Heart left ventricle (tissue), 16 donors: ENCODE measurements at regions not wholly inside any gene's neighbourhood (a gene's known extent, or its start where the extent isn't known, plus 50 kb on each side); places are given as distances from the start of the nearest gene placed in this dataset.

Experiments used
- ATAC-seq, 4 donors: fragments of 200-7000 bp; cut with Tn5 transposase; one replicate each; pipeline ENCODE4 v1.9.1; 2020 to 2022; ENCODE audit warnings: moderate library complexity in 4 of 4, mild to moderate bottlenecking in 3 of 4, moderate number of reproducible peaks in 1 of 4
- DNase-seq, 5 donors: peaks; one replicate each; pipeline ENCODE4 v3.0.0-alpha.2; 2020
- H3K27ac ChIP-seq, 12 donors: fragments of 200-600 bp; sonication (generic) in 4 of 12; one replicate each; pipeline versions ENCODE4 v1.5.0 to v1.8.0; 2016 to 2022; ENCODE audit warnings: mild to moderate bottlenecking in 2 of 12
- H3K27me3 ChIP-seq, 9 donors: fragments of 200-600 bp; sonication (generic) in 2 of 9; one replicate each; pipeline versions ENCODE4 v1.5.1 to v1.8.0; 2016 to 2022; ENCODE audit warnings: mild to moderate bottlenecking in 3 of 9
- H3K36me3 ChIP-seq, 9 donors: fragments of 200-600 bp; sonication (generic) in 2 of 9; one replicate each; pipeline versions ENCODE4 v1.5.0 to v1.8.0; 2018 to 2022; ENCODE audit warnings: mild to moderate bottlenecking in 2 of 9
- H3K4me1 ChIP-seq, 12 donors: fragments of 200-600 bp; sonication (generic) in 4 of 12; one replicate each; pipeline versions ENCODE4 v1.5.0 to v1.8.0; 2016 to 2022; ENCODE audit warnings: mild to moderate bottlenecking in 3 of 12
- H3K4me3 ChIP-seq, 12 donors: fragments of 200-600 bp; sonication (generic) in 4 of 12; one replicate each; pipeline versions ENCODE4 v1.5.0 to v1.8.0; 2017 to 2022; ENCODE audit warnings: mild to moderate bottlenecking in 9 of 12, moderate library complexity in 4 of 12
- H3K9me3 ChIP-seq, 12 donors: fragments of 200-600 bp; sonication (generic) in 4 of 12; one replicate each; pipeline versions ENCODE4 v1.5.0 to v1.8.0; 2016 to 2022; ENCODE audit warnings: mild to moderate bottlenecking in 1 of 12
- CTCF ChIP-seq, 12 donors: fragments of 200-600 bp; sonication (generic) in 4 of 12; IDR thresholded peaks; one replicate each; pipeline versions ENCODE4 v1.5.0 to v1.8.0; 2018 to 2022; ENCODE audit warnings: antibody characterized with exemption in 12 of 12, mild to moderate bottlenecking in 5 of 12
- POLR2A ChIP-seq, 2 donors: fragments of 450-650 bp; IDR thresholded peaks; one replicate each; pipeline ENCODE4 v1.6.1; 2017; ENCODE audit warnings: antibody characterized with exemption in 2 of 2, mild to moderate bottlenecking in 2 of 2, moderate library complexity in 2 of 2
- WGBS, 4 donors: extraction: QIAGEN DNeasy Blood & Tissue Kit in 2 of 4; methylation state at CpG; one replicate each; pipeline versions ENCODE4 v1.1.5 to v1.1.7; 2013 to 2018; 5-methylcytosine and 5-hydroxymethylcytosine counted together
- intact Hi-C, 10 donors: fragments of 100-400 bp; cut with DNase I; formaldehyde crosslinking; loops; one replicate each; pipeline versions ENCODE4 v1.11.1 to v1.14.2; 2022
- donor health status: ischemic (EF 13 %, LVEDD 7.1; RV severe dilation, severe dysfunction).
- donor health status: healthy with polysubstance abuse.
- donor health status: DM: no; HTN: yes; CAD: no.
- donor health status: DM: no; HTN: no; CAD: no.
- donor health status: ischemic (EF 25% LVEDD 6.9; RV normal size, moderate dysfunction).
- donor health status: ischemic (EF 25% LVEDD 5.7; RV mildly dilated, moderate dysfunction).
- donor health status: healthy.
- donor health status: DM: yes; HTN: yes; CAD: no.
- donor health status: ischemic (EF 35%, LVEDD 5.7; RV mildly dilated, moderate dysfunction).
- donor health status: nonischemic (EF 11% LVEDD 7.7; RV severe dilation, severe dysfunction).
- donor health status: DM: yes; HTN: yes; CAD: no.
- donor health status: PGD.
- donor health status: ischemic (EF 29% LVEDD 5.4; RV normal size, mild dysfunction).
- donor health status: nonischemic (EF 23%, LVEDD 6.1; RV moderate dilation, normal function).

GRCh38 chr13:103184413-103184812 is 118.2 kb upstream of the SLC10A2 start:
- 85 to 93% (median 90%) methylated on average over 2 of the region's 2 CpGs for WGBS, 4 donors
- TF ChIP-seq CTCF (IDR thresholded peaks at IDR 0.05) (no peak), POLR2A (IDR thresholded peaks at IDR 0.05) (no peak)

DNA sequence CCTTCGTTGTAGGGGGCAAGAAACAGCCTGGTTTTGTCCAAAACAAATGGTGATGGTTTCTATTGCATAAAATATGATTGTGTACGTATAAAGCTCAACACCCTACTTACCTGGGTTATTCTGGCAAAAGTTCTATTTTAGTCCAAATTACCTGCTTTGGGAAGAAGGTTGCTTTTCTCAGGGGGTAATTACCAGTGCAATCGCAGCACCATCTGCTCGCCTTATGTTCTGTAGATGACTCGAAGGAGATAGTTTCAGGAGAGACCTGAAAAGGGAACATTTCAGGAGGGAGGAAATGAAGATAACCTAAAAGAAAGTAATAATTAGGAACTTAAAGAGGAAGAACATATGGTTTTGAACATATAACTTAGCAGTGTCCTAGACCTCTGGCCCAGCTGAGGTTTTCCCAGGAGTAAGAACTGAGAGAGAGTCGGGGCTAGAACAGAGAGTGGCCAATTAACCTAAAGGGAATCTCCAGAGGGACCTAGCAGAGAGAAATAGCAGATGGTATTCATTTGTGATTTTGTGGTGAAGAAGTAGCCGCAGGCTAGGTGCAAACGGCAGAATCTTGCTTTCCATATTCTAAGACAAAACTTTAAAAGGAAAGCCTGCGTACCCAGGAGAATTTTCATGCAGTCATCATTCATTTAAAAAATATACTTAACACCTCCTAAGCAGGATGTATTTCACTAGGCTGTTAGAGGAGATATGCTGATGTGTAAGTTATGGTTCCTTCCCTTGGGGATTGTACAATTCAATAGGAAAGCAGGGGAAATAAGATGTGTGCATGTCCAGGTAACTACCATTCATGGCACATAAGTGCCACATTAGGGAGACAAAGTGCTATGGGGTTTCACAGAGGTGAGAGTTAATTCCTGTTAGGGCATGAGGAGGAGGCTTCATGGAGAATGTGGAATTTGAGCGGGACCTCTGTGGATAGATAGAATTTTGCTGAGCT is 113.0 kb upstream of the SLC10A2 start:
- Histone ChIP-seq H3K27ac (no peak overlapping the region), H3K9me3 (no peaks in the 10 kb centered on the region), H3K4me1 (no peaks in the 10 kb centered on the region), H3K4me3 (no peak overlapping the region), H3K36me3 (no peaks in the 10 kb centered on the region), H3K27me3 (no peaks in the 10 kb centered on the region)
- TF ChIP-seq CTCF (IDR thresholded peaks at IDR 0.05): no peak
- no peak for TF ChIP-seq POLR2A (IDR thresholded peaks at IDR 0.05)
- DNase-seq (no peak), ATAC-seq (no peak)
- intact Hi-C loops: no loop called here
- WGBS, 4 donors: 79 to 83% (median 80%) methylated on average over 10 of the region's 10 CpGs

More at GRCh38 chr13:103184413-103184812, 118.2 kb upstream of the SLC10A2 start:
- Histone ChIP-seq H3K27ac (no peak overlapping the region), H3K4me3 (no peak overlapping the region), H3K4me1 (peaks cover 0 to 6% (median 0%) of the 10 kb centered on the region in 12 donors), H3K27me3 (no peaks in the 10 kb centered on the region), H3K9me3 (no peaks in the 10 kb centered on the region), H3K36me3 (no peaks in the 10 kb centered on the region)
- ATAC-seq (no peak), DNase-seq (no peak)
- intact Hi-C loops: loop anchor here in 2 of 10 donors (10.0 kb wide), 2 partner anchors 610 to 690 kb away; no protein-coding TSS in a partner anchor

DNA sequence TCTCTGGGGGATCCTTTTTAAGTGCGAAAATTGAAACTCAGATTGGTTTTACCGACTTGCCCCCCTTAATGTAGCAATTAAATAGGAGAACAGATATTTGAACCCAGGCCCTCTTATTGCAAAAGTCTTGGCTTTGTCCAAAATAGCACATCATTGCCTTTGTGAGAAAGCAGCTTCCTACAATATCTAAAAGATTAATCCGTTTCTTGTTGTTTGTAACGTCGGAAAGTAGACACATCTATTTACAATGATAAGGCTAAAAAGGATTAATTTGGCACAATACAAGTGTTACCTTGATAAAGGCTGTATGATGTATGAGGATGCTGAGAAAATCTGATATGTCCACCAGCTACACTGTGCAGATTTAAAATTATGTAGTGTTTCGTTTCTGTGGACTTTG is 108.7 kb upstream of the SLC10A2 start:
- TF ChIP-seq CTCF (IDR thresholded peaks at IDR 0.05) (no peak), POLR2A (IDR thresholded peaks at IDR 0.05) (no peak)
- Histone ChIP-seq H3K4me3 (no peak overlapping the region), H3K9me3 (no peaks in the 10 kb centered on the region), H3K27ac (no peak overlapping the region), H3K27me3 (no peaks in the 10 kb centered on the region), H3K36me3 (no peaks in the 10 kb centered on the region), H3K4me1 (no peaks in the 10 kb centered on the region)
- WGBS, 4 donors: 78 to 85% (median 82%) methylated on average over 6 of the region's 6 CpGs
- ATAC-seq (no peak), DNase-seq (no peak)
- intact Hi-C loops: no loop called here

DNA sequence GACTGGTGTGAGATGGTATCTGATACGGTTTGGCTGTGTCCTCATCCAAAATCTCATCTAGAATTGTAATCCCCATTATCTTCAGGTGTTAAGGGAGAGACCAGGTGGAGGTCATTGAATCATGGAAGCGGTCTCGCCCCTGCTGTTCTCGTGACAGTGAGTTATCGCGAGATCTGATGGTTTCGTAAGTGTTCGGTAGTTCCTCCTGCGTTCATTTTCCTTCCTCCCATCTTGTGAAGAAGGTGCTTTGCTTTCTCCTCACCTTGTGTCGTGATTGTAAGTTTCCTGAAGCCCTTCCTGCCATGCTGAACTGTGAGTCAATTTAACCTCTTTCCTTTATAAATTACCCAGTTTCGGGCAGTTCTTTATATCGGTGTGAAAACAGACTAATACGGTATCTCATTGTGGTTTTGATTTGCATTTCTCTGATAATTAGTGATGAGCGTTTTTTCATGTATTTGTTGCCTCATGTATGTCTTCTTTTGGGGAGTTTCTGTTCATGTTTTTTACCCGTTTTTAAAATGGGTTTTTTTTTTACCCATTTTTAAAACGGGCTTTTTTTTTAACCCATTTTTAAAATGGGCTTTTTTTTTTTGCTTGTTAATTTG is 102.8 kb upstream of the SLC10A2 start:
- DNase-seq: no peak
- Histone ChIP-seq H3K4me3 (no peak overlapping the region), H3K9me3 (no peaks in the 10 kb centered on the region), H3K27ac (no peak overlapping the region), H3K27me3 (no peaks in the 10 kb centered on the region), H3K4me1 (no peaks in the 10 kb centered on the region), H3K36me3 (no peaks in the 10 kb centered on the region)
- intact Hi-C loops: no loop called here
- TF ChIP-seq CTCF (IDR thresholded peaks at IDR 0.05): no peak
- TF ChIP-seq POLR2A (IDR thresholded peaks at IDR 0.05): no peak
- ATAC-seq: no peak
- 89 to 94% (median 91%) methylated on average over 16 of the region's 16 CpGs for WGBS, 4 donors
